Endodermal cell (in vitro differentiated cells): ENCODE measurements at regions not wholly inside any gene's neighbourhood (a gene's known extent, or its start where the extent isn't known, plus 50 kb on each side); places are given as distances from the start of the nearest gene placed in this dataset.

Experiments used
- DNase-seq: peaks from one replicate; pipeline ENCODE4 v3.0.0-alpha.2; 2017
- H3K27ac ChIP-seq: 2 replicates; pipeline ENCODE4 v1.5.1; 2013; ENCODE audit warnings: mild to moderate bottlenecking, low read depth, low read length, moderate library complexity
- H3K27me3 ChIP-seq: 2 replicates; pipeline ENCODE4 v1.6.1; 2013; ENCODE audit warnings: mild to moderate bottlenecking, low read length, moderate library complexity; ENCODE audit not compliant: insufficient read depth, control insufficient read depth, poor library complexity, severe bottlenecking
- H3K36me3 ChIP-seq: 2 replicates; pipeline ENCODE4 v1.7.0; 2013; ENCODE audit warnings: mild to moderate bottlenecking, low read length, moderate library complexity; ENCODE audit not compliant: control insufficient read depth, insufficient read depth
- H3K4me1 ChIP-seq: one replicate; pipeline ENCODE4 v1.7.0; 2013; ENCODE audit warnings: low read length; ENCODE audit not compliant: control insufficient read depth, insufficient read depth
- H3K4me3 ChIP-seq: 2 replicates; pipeline ENCODE4 v1.5.1; 2013; ENCODE audit warnings: mild to moderate bottlenecking, low read length, moderate library complexity
- H3K9ac ChIP-seq: 2 replicates; pipeline ENCODE4 v1.6.1; 2013; ENCODE audit warnings: mild to moderate bottlenecking, low read length, moderate library complexity; ENCODE audit not compliant: poor library complexity, severe bottlenecking; ENCODE audit errors: extremely low read depth
- H3K9me3 ChIP-seq: 2 replicates; pipeline ENCODE4 v1.6.1; 2013; ENCODE audit warnings: mild to moderate bottlenecking, low read length, moderate library complexity; ENCODE audit not compliant: control insufficient read depth
- H3K27ac Mint-ChIP-seq: 2 replicates; pipeline ENCODE4 v1.8.0; 2020; ENCODE audit warnings: mixed read lengths
- H3K27me3 Mint-ChIP-seq: 2 replicates; pipeline ENCODE4 v1.8.0; 2021; ENCODE audit warnings: mild to moderate bottlenecking, mixed read lengths; ENCODE audit not compliant: insufficient read depth
- H3K36me3 Mint-ChIP-seq: 2 replicates; pipeline ENCODE4 v1.8.0; 2020; ENCODE audit warnings: low read depth, mixed read lengths
- H3K4me1 Mint-ChIP-seq: 2 replicates; pipeline ENCODE4 v1.8.0; 2020; ENCODE audit warnings: mixed read lengths
- H3K4me3 Mint-ChIP-seq: 2 replicates; pipeline ENCODE4 v1.8.0; 2020; ENCODE audit warnings: mild to moderate bottlenecking, moderate library complexity, mixed read lengths
- H3K9me3 Mint-ChIP-seq: 2 replicates; pipeline ENCODE4 v1.8.0; 2020; ENCODE audit warnings: mild to moderate bottlenecking, mixed read lengths
- CTCF ChIP-seq: fragments of 200-600 bp; sonication (generic); conservative IDR thresholded peaks from 2 replicates; pipeline ENCODE4 v1.5.0; 2021; ENCODE audit warnings: antibody characterized with exemption, mild to moderate bottlenecking
- WGBS, 2 experiments: methylation state at CpG; one replicate each; pipeline versions ENCODE4 v1.1.5 to v1.1.7; 2013; ENCODE audit warnings: missing lambda C conversion rate in 2 of 2, mixed read lengths in 1 of 2; ENCODE audit not compliant: insufficient coverage in 1 of 2, insufficient read length in 1 of 2; 5-methylcytosine and 5-hydroxymethylcytosine counted together

GRCh38 chr20:4327956-4328355, 78.9 kb upstream of the ADRA1D start:
- H3K27ac Mint-ChIP-seq = no peak overlapping the region
- no peaks in the 10 kb centered on the region for H3K4me1 ChIP-seq
- H3K9me3 Mint-ChIP-seq = peaks cover 3% of the 10 kb centered on the region
- TF ChIP-seq CTCF = no peak
- H3K9me3 ChIP-seq = peaks cover 4% of the 10 kb centered on the region
- no peaks in the 10 kb centered on the region for H3K4me1 Mint-ChIP-seq
- 90 to 100% methylated on average over 2 to 4 of the region's 4 CpGs for whole genome bisulfite sequencing, 2 experiments
- no peak overlapping the region for H3K27ac ChIP-seq
- DNase-seq = no peak
- H3K36me3 Mint-ChIP-seq = no peaks in the 10 kb centered on the region
- peaks cover 14% of the 10 kb centered on the region for H3K27me3 Mint-ChIP-seq
- H3K4me3 ChIP-seq = no peak overlapping the region
- H3K4me3 Mint-ChIP-seq = no peak overlapping the region
- no peak overlapping the region for H3K9ac ChIP-seq
- no peaks in the 10 kb centered on the region for H3K27me3 ChIP-seq
- H3K36me3 ChIP-seq = no peaks in the 10 kb centered on the region

- H3K27ac ChIP-seq = no peak overlapping the region
- no peaks in the 10 kb centered on the region for H3K4me1 ChIP-seq
- H3K4me3 ChIP-seq = no peak overlapping the region
- Mint-ChIP-seq H3K4me1 (no peaks in the 10 kb centered on the region), H3K4me3 (no peak overlapping the region), H3K9me3 (peaks cover 3% of the 10 kb centered on the region), H3K36me3 (no peaks in the 10 kb centered on the region), H3K27ac (no peak overlapping the region), H3K27me3 (peaks cover 7% of the 10 kb centered on the region)
- H3K36me3 ChIP-seq = no peaks in the 10 kb centered on the region
- H3K9me3 ChIP-seq = peaks cover 4% of the 10 kb centered on the region
- no peak overlapping the region for H3K9ac ChIP-seq
- no peak for DNase-seq
- H3K27me3 ChIP-seq = no peaks in the 10 kb centered on the region
- 66 to 100% methylated on average over 1 to 4 of the region's 4 CpGs for WGBS, 2 experiments
- no peak for TF ChIP-seq CTCF
Observed at GRCh38 chr20:4326195-4327065, 77.3 kb upstream of the ADRA1D start.

GRCh38 chr20:4325548-4326187, 76.6 kb upstream of the ADRA1D start:
- no peak overlapping the region for H3K27ac ChIP-seq
- no peaks in the 10 kb centered on the region for H3K27me3 ChIP-seq
- H3K36me3 ChIP-seq = no peaks in the 10 kb centered on the region
- H3K4me3 ChIP-seq = no peak overlapping the region
- no peak for DNase-seq
- Mint-ChIP-seq H3K36me3 (no peaks in the 10 kb centered on the region), H3K4me1 (no peaks in the 10 kb centered on the region), H3K27ac (no peak overlapping the region), H3K4me3 (no peak overlapping the region), H3K9me3 (peaks cover 3% of the 10 kb centered on the region), H3K27me3 (peaks cover 8% of the 10 kb centered on the region)
- peaks cover 4% of the 10 kb centered on the region for H3K9me3 ChIP-seq
- no peaks in the 10 kb centered on the region for H3K4me1 ChIP-seq
- 90 to 93% methylated on average over 5 to 8 of the region's 8 CpGs for WGBS, 2 experiments
- no peak for TF ChIP-seq CTCF
- H3K9ac ChIP-seq = no peak overlapping the region
